Liver (tissue), 3 donors: ENCODE measurements at regions not wholly inside any gene's neighbourhood (a gene's known extent, or its start where the extent isn't known, plus 50 kb on each side); places are given as distances from the start of the nearest gene placed in this dataset.

Source experiments
- NR2F2 ChIP-seq: IDR thresholded peaks from 2 replicates; pipeline ENCODE4 v1.6.1; 2016; ENCODE audit warnings: antibody characterized with exemption
- RAD21 ChIP-seq, 2 donors: IDR thresholded peaks; 2 replicates each; pipeline ENCODE4 v1.6.1; 2016; ENCODE audit warnings: antibody characterized with exemption in 2 of 2, mild to moderate bottlenecking in 2 of 2
- TAF1 ChIP-seq: conservative IDR thresholded peaks from 2 replicates; pipeline ENCODE4 v1.6.1; 2016; ENCODE audit warnings: antibody characterized with exemption, mild to moderate bottlenecking
- YY1 ChIP-seq: IDR thresholded peaks from 2 replicates; pipeline ENCODE4 v1.6.1; 2016; ENCODE audit warnings: antibody characterized with exemption, mild to moderate bottlenecking
- TF ChIP-seq, protein P1 (sequence below): fragments of 150-350 bp; IDR thresholded peaks from 2 replicates; pipeline ENCODE4 v1.5.1; 2017; ENCODE audit warnings: improper control_type of control experiment, low read depth, low read length; ENCODE audit not compliant: missing input control
- TF ChIP-seq, protein P2 (sequence below): IDR thresholded peaks from 2 replicates; pipeline ENCODE4 v1.6.1; 2016; ENCODE audit warnings: antibody characterized with exemption
- TF ChIP-seq, protein P3 (sequence below): IDR thresholded peaks from 2 replicates; pipeline ENCODE4 v1.6.1; 2016; ENCODE audit warnings: antibody characterized with exemption, mild to moderate bottlenecking
- donor health status: healthy.
- donor health status: healthy.

DNA sequence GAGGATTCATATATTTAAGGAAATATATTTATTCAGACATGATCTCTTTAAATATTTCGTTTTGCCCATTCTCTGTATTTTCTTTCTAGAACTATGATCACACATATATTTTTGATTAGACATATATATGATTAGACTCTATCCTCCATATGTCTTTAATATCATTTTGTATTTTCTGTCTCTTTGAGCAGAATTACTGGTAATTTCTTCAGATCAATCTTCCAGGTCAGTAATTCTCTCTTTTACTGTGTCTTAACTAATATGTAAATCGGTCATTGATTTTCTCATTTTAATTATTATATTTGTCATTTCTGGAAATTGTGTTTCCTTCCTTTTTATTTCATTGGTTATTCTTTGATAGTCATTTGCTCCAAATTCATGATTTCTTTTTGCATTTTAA lies 586.2 kb downstream of the NR2F2 start:
- TF ChIP-seq, protein P1, sequence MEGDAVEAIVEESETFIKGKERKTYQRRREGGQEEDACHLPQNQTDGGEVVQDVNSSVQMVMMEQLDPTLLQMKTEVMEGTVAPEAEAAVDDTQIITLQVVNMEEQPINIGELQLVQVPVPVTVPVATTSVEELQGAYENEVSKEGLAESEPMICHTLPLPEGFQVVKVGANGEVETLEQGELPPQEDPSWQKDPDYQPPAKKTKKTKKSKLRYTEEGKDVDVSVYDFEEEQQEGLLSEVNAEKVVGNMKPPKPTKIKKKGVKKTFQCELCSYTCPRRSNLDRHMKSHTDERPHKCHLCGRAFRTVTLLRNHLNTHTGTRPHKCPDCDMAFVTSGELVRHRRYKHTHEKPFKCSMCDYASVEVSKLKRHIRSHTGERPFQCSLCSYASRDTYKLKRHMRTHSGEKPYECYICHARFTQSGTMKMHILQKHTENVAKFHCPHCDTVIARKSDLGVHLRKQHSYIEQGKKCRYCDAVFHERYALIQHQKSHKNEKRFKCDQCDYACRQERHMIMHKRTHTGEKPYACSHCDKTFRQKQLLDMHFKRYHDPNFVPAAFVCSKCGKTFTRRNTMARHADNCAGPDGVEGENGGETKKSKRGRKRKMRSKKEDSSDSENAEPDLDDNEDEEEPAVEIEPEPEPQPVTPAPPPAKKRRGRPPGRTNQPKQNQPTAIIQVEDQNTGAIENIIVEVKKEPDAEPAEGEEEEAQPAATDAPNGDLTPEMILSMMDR, result no peak
- TF ChIP-seq YY1, result no peak
- no peak for TF ChIP-seq RAD21 (IDR thresholded peaks at IDR 0.05)
- no peak for TF ChIP-seq TAF1
- TF ChIP-seq, protein P2, sequence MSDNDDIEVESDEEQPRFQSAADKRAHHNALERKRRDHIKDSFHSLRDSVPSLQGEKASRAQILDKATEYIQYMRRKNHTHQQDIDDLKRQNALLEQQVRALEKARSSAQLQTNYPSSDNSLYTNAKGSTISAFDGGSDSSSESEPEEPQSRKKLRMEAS, result no peak
- TF ChIP-seq, protein P3, sequence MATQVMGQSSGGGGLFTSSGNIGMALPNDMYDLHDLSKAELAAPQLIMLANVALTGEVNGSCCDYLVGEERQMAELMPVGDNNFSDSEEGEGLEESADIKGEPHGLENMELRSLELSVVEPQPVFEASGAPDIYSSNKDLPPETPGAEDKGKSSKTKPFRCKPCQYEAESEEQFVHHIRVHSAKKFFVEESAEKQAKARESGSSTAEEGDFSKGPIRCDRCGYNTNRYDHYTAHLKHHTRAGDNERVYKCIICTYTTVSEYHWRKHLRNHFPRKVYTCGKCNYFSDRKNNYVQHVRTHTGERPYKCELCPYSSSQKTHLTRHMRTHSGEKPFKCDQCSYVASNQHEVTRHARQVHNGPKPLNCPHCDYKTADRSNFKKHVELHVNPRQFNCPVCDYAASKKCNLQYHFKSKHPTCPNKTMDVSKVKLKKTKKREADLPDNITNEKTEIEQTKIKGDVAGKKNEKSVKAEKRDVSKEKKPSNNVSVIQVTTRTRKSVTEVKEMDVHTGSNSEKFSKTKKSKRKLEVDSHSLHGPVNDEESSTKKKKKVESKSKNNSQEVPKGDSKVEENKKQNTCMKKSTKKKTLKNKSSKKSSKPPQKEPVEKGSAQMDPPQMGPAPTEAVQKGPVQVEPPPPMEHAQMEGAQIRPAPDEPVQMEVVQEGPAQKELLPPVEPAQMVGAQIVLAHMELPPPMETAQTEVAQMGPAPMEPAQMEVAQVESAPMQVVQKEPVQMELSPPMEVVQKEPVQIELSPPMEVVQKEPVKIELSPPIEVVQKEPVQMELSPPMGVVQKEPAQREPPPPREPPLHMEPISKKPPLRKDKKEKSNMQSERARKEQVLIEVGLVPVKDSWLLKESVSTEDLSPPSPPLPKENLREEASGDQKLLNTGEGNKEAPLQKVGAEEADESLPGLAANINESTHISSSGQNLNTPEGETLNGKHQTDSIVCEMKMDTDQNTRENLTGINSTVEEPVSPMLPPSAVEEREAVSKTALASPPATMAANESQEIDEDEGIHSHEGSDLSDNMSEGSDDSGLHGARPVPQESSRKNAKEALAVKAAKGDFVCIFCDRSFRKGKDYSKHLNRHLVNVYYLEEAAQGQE, result no peak
- TF ChIP-seq NR2F2, result no peak
